ENCODE measurements at regions not wholly inside any gene's neighbourhood (a gene's known extent, or its start where the extent isn't known, plus 50 kb on each side); places are given as distances from the start of the nearest gene placed in this dataset.

GRCh38 chr10:128606055-128606454 is 479.8 kb upstream of the MKI67 start:
- H3K79me2 ChIP-seq (ENCODE audit: insufficient read depth), result no peaks in the 10 kb centered on the region
- no peak overlapping the region for H3K27ac ChIP-seq (ENCODE audit: low read depth in 2 of 2, low read length in 1 of 2)
- H3K9me3 ChIP-seq, result no peaks in the 10 kb centered on the region
- no peak overlapping the region for H3K4me2 ChIP-seq
- H4K20me1 ChIP-seq (ENCODE audit: insufficient read depth), result no peaks in the 10 kb centered on the region
- H3K27me3 ChIP-seq (ENCODE audit: insufficient read depth), result no peaks in the 10 kb centered on the region
- ChIA-PET POLR2A (no interaction called here), CTCF (no interaction called here)
- no peaks in the 10 kb centered on the region for H3K9me2 ChIP-seq
- H3F3A ChIP-seq (replicated peaks; ENCODE audit: insufficient read depth), result no peaks in the 10 kb centered on the region
- DNase-seq, result no peak
- no peak overlapping the region for H3K9ac ChIP-seq
- TF ChIP-seq SIN3A (IDR thresholded peaks at IDR 0.05; ENCODE audit: borderline replicate concordance, low read depth, low read length), result no peak
- no peak for TF ChIP-seq EP300 (IDR thresholded peaks at IDR 0.05; ENCODE audit: borderline replicate concordance in 1 of 2, low read depth in 1 of 2, low read length in 1 of 2)
- TF ChIP-seq RCOR1 (IDR thresholded peaks at IDR 0.05; ENCODE audit: low read length), result no peak
- no peak for TF ChIP-seq TEAD4 (IDR thresholded peaks at IDR 0.05; ENCODE audit: borderline replicate concordance, insufficient read depth)
- no peak for TF ChIP-seq EZH2phosphoT487 (IDR thresholded peaks at IDR 0.05; ENCODE audit: borderline replicate concordance, low read depth)
- TF ChIP-seq MAX (IDR thresholded peaks at IDR 0.05; ENCODE audit: low read depth), result no peak
- no peak for TF ChIP-seq PBX3 (IDR thresholded peaks at IDR 0.05)
- no peak for TF ChIP-seq GATA2 (CRISPR knock-in tag; IDR thresholded peaks at IDR 0.05)
- no peak for TF ChIP-seq YY1 (IDR thresholded peaks at IDR 0.05; ENCODE audit: low read depth)
- TF ChIP-seq NFIC (IDR thresholded peaks at IDR 0.05; ENCODE audit: borderline replicate concordance), result no peak
- TF ChIP-seq FOSL2 (IDR thresholded peaks at IDR 0.05; ENCODE audit: borderline replicate concordance, low read depth), result no peak
- TF ChIP-seq NRF1 (IDR thresholded peaks at IDR 0.05; ENCODE audit: low read depth, low read length), result no peak
- no peak for TF ChIP-seq POLR2AphosphoS5 (IDR thresholded peaks at IDR 0.05; ENCODE audit: low read depth, low read length)
- TF ChIP-seq ELF1 (IDR thresholded peaks at IDR 0.05), result no peak
- TF ChIP-seq JUND (IDR thresholded peaks at IDR 0.05), result no peak
- no peak for TF ChIP-seq TAF1 (IDR thresholded peaks at IDR 0.05; ENCODE audit: borderline replicate concordance, low read depth, low read length)
- no peak for TF ChIP-seq RAD21 (IDR thresholded peaks at IDR 0.05; ENCODE audit: low read length)
- H3K4me1 ChIP-seq (ENCODE audit: control insufficient read depth in 1 of 2, insufficient read depth in 2 of 2, low read depth in 1 of 2, low read length in 1 of 2), result no peaks in the 10 kb centered on the region; a peak in 1 of 4 replicates
- WGBS (ENCODE audit: low lambda C conversion rate), result 42% methylated on average over 4 of the region's 4 CpGs
- no peak overlapping the region for H3K4me3 ChIP-seq (ENCODE audit: low read depth in 2 of 2, low read length in 1 of 2)
- H2AFZ ChIP-seq (ENCODE audit: low read depth), result no peak overlapping the region
- H3K36me3 ChIP-seq (replicated peaks in 1 of 2; ENCODE audit: control insufficient read depth in 1 of 2, insufficient read depth in 2 of 2, low read length in 1 of 2), result no peaks in the 10 kb centered on the region

GRCh38 chr10:128608791-128609190 is 482.6 kb upstream of the MKI67 start:
- H3K9ac ChIP-seq, result no peak overlapping the region
- no peaks in the 10 kb centered on the region; a peak in 1 of 4 replicates for H3K4me1 ChIP-seq (ENCODE audit: control insufficient read depth in 1 of 2, insufficient read depth in 2 of 2, low read depth in 1 of 2, low read length in 1 of 2)
- H3K36me3 ChIP-seq (replicated peaks in 1 of 2; ENCODE audit: control insufficient read depth in 1 of 2, insufficient read depth in 2 of 2, low read length in 1 of 2), result no peaks in the 10 kb centered on the region
- no peak overlapping the region for H3K4me2 ChIP-seq
- 0 out of 2 replicates have a peak, but pooled peaks cover 3% of the 10 kb centered on the region for H3K9me3 ChIP-seq
- no peak overlapping the region for H2AFZ ChIP-seq (ENCODE audit: low read depth)
- no peaks in the 10 kb centered on the region for H3F3A ChIP-seq (replicated peaks; ENCODE audit: insufficient read depth)
- H3K27ac ChIP-seq (ENCODE audit: low read depth in 2 of 2, low read length in 1 of 2), result no peak overlapping the region
- no peaks in the 10 kb centered on the region for H3K9me2 ChIP-seq
- no peaks in the 10 kb centered on the region for H4K20me1 ChIP-seq (ENCODE audit: insufficient read depth)
- TF ChIP-seq SIN3A (IDR thresholded peaks at IDR 0.05; ENCODE audit: borderline replicate concordance, low read depth, low read length), result no peak
- TF ChIP-seq RXRA (IDR thresholded peaks at IDR 0.05; ENCODE audit: borderline replicate concordance, low read depth), result no peak
- TF ChIP-seq FOXM1 (IDR thresholded peaks at IDR 0.05; ENCODE audit: low read depth), result no peak
- TF ChIP-seq YY1 (IDR thresholded peaks at IDR 0.05; ENCODE audit: low read depth), result no peak
- TF ChIP-seq ELF1 (IDR thresholded peaks at IDR 0.05), result no peak
- no peak for TF ChIP-seq ZBTB33 (IDR thresholded peaks at IDR 0.05; ENCODE audit: borderline replicate concordance, low read depth)
- TF ChIP-seq USF2 (IDR thresholded peaks at IDR 0.05; ENCODE audit: borderline replicate concordance, low read depth, low read length), result no peak
- no peak for TF ChIP-seq FOSL2 (IDR thresholded peaks at IDR 0.05; ENCODE audit: borderline replicate concordance, low read depth)
- TF ChIP-seq EZH2phosphoT487 (IDR thresholded peaks at IDR 0.05; ENCODE audit: borderline replicate concordance, low read depth), result no peak
- no peak for TF ChIP-seq MEF2A (IDR thresholded peaks at IDR 0.05; ENCODE audit: borderline replicate concordance, low read depth)
- TF ChIP-seq TEAD4 (IDR thresholded peaks at IDR 0.05; ENCODE audit: borderline replicate concordance, insufficient read depth), result no peak
- TF ChIP-seq EP300 (IDR thresholded peaks at IDR 0.05; ENCODE audit: borderline replicate concordance in 1 of 2, low read depth in 1 of 2, low read length in 1 of 2), result no peak
- no peak for TF ChIP-seq TCF12 (IDR thresholded peaks at IDR 0.05)
- TF ChIP-seq GATA2 (CRISPR knock-in tag; IDR thresholded peaks at IDR 0.05), result no peak
- no peak for TF ChIP-seq RCOR1 (IDR thresholded peaks at IDR 0.05; ENCODE audit: low read length)
- no peak for TF ChIP-seq SMC3 (IDR thresholded peaks at IDR 0.05; ENCODE audit: low read depth, low read length)
- DNase-seq, result no peak
- H3K27me3 ChIP-seq (ENCODE audit: insufficient read depth), result no peaks in the 10 kb centered on the region
- CTCF ChIA-PET, result interaction anchor here (1.1 to 1.4 kb wide), 2 partner anchors 9 to 23 kb away, joined by 3 to 5 read pairs; no protein-coding TSS in a partner anchor
- no peaks in the 10 kb centered on the region for H3K79me2 ChIP-seq (ENCODE audit: insufficient read depth)
- no peak overlapping the region for H3K4me3 ChIP-seq (ENCODE audit: low read depth in 2 of 2, low read length in 1 of 2)
- POLR2A ChIA-PET, result no interaction called here
- WGBS (ENCODE audit: low lambda C conversion rate), result 40% methylated on average over 1 of the region's 2 CpGs
